CD14-positive monocyte (primary cell): ENCODE measurements at regions not wholly inside any gene's neighbourhood (a gene's known extent, or its start where the extent isn't known, plus 50 kb on each side); places are given as distances from the start of the nearest gene placed in this dataset.
A peak's percentile ranks its signal among the peaks of the same experiment; 100 is the strongest.

ENCODE experiments used
- DNase-seq, 3 donors: peaks; one replicate each; pipeline ENCODE4 v3.0.0-alpha.2; 2011 to 2022
- H2AFZ ChIP-seq: 2 replicates; pipeline ENCODE4 v1.6.0; 2012; ENCODE audit warnings: mild to moderate bottlenecking, low read depth, low read length, inconsistent platforms; ENCODE audit not compliant: insufficient read depth, poor library complexity, severe bottlenecking
- H3K27ac ChIP-seq, 2 donors: 1 replicate in 1 of 2; 2 replicates in 1 of 2; pipeline ENCODE4 v1.5.1; 2012 to 2013; ENCODE audit warnings: low read length in 2 of 2, control low read depth in 1 of 2, inconsistent platforms in 1 of 2, low read depth in 1 of 2, mild to moderate bottlenecking in 1 of 2
- H3K27me3 ChIP-seq, 2 donors: one replicate each; pipeline versions ENCODE4 v1.6.0 to v1.6.1; 2011 to 2013; ENCODE audit warnings: low read length in 2 of 2; ENCODE audit not compliant: control insufficient read depth in 2 of 2, insufficient read depth in 2 of 2
- H3K36me3 ChIP-seq, 2 donors: replicated peaks in 1 of 2; 1 replicate in 1 of 2; 2 replicates in 1 of 2; pipeline versions ENCODE4 v1.5.1 to v1.6.1; 2012 to 2013; ENCODE audit warnings: low read length in 2 of 2, control low read depth in 1 of 2, inconsistent platforms in 1 of 2, mild to moderate bottlenecking in 1 of 2; ENCODE audit not compliant: insufficient read depth in 2 of 2, control insufficient read depth in 1 of 2
- H3K4me1 ChIP-seq, 2 donors: 1 replicate in 1 of 2; 2 replicates in 1 of 2; pipeline versions ENCODE4 v1.5.1 to v1.6.1; 2012 to 2013; ENCODE audit warnings: low read length in 2 of 2, control low read depth in 1 of 2, inconsistent platforms in 1 of 2, mild to moderate bottlenecking in 1 of 2, moderate library complexity in 1 of 2; ENCODE audit not compliant: insufficient read depth in 2 of 2, control insufficient read depth in 1 of 2
- H3K4me2 ChIP-seq: replicated peaks from 2 replicates; pipeline ENCODE3; 2012; ENCODE audit warnings: low read length, moderate library complexity, mild to moderate bottlenecking; ENCODE audit not compliant: poor library complexity, severe bottlenecking; ENCODE audit errors: extremely low read depth
- H3K4me3 ChIP-seq, 3 experiments: fragments of 200-600 bp in 1 of 3; sonication (generic) in 1 of 3; replicated peaks in 1 of 3; 1 replicate in 2 of 3; 2 replicates in 1 of 3; pipeline ENCODE4 v1.5.1; 2011 to 2013; ENCODE audit warnings: low read length in 3 of 3, mild to moderate bottlenecking in 3 of 3, control low read depth in 2 of 3, low read depth in 2 of 3, inconsistent platforms in 1 of 3, moderate library complexity in 1 of 3
- H3K79me2 ChIP-seq: 2 replicates; pipeline ENCODE4 v1.6.0; 2012; ENCODE audit warnings: mild to moderate bottlenecking, control low read depth, inconsistent platforms, low read length, moderate library complexity; ENCODE audit not compliant: insufficient read depth
- H3K9ac ChIP-seq: 2 replicates; pipeline ENCODE4 v1.6.0; 2017; ENCODE audit warnings: low read length, mild to moderate bottlenecking; ENCODE audit not compliant: insufficient read depth, poor library complexity, severe bottlenecking
- H3K9me3 ChIP-seq, 2 donors: replicated peaks in 1 of 2; 1 replicate in 1 of 2; 2 replicates in 1 of 2; pipeline versions ENCODE4 v1.5.1 to v1.6.1; 2012 to 2013; ENCODE audit warnings: low read length in 2 of 2, control low read depth in 1 of 2; ENCODE audit not compliant: control insufficient read depth in 1 of 2, insufficient read depth in 1 of 2
- H4K20me1 ChIP-seq: 2 replicates; pipeline ENCODE4 v1.6.0; 2012; ENCODE audit warnings: mild to moderate bottlenecking, low read length, control low read depth, moderate library complexity; ENCODE audit not compliant: insufficient read depth
- H3K27ac Mint-ChIP-seq, 7 donors: one replicate each; pipeline ENCODE4 v1.8.0; 2020; ENCODE audit warnings: mild to moderate bottlenecking in 7 of 7, mixed read lengths in 7 of 7, moderate library complexity in 6 of 7, inconsistent platforms in 2 of 7
- H3K27me3 Mint-ChIP-seq, 3 donors: one replicate each; pipeline ENCODE4 v1.8.0; 2021 to 2022; ENCODE audit warnings: low read depth in 3 of 3, mild to moderate bottlenecking in 3 of 3, mixed read lengths in 3 of 3, moderate library complexity in 3 of 3, inconsistent platforms in 1 of 3
- H3K36me3 Mint-ChIP-seq, 2 donors: one replicate each; pipeline ENCODE4 v1.8.0; 2020; ENCODE audit warnings: mixed read lengths in 2 of 2, inconsistent platforms in 1 of 2, mild to moderate bottlenecking in 1 of 2
- H3K4me1 Mint-ChIP-seq: one replicate; pipeline ENCODE4 v1.8.0; 2020; ENCODE audit warnings: mild to moderate bottlenecking, mixed read lengths
- H3K4me3 Mint-ChIP-seq, 2 donors: one replicate each; pipeline ENCODE4 v1.8.0; 2020; ENCODE audit warnings: mild to moderate bottlenecking in 2 of 2, mixed read lengths in 2 of 2, moderate library complexity in 1 of 2
- H3K9me3 Mint-ChIP-seq, 7 donors: one replicate each; pipeline ENCODE4 v1.8.0; 2020 to 2022; ENCODE audit warnings: mixed read lengths in 7 of 7, mild to moderate bottlenecking in 6 of 7, moderate library complexity in 6 of 7, inconsistent platforms in 2 of 7
- WGBS: methylation state at CpG from one replicate; pipeline ENCODE4 v1.1.5; 2013; ENCODE audit warnings: missing lambda C conversion rate; ENCODE audit not compliant: insufficient coverage; 5-methylcytosine and 5-hydroxymethylcytosine counted together
- intact Hi-C, 2 donors: fragments of 100-400 bp; cut with micrococcal nuclease; formaldehyde crosslinking; loops; one replicate each; pipeline versions ENCODE4 v1.15.0 to v1.15.1; 2023
- TF ChIP-seq, protein P1 (sequence below): fragments of 200-600 bp; IDR thresholded peaks from one replicate; pipeline ENCODE4 v1.8.0; 2022; ENCODE audit warnings: antibody characterized with exemption, mild to moderate bottlenecking

DNA sequence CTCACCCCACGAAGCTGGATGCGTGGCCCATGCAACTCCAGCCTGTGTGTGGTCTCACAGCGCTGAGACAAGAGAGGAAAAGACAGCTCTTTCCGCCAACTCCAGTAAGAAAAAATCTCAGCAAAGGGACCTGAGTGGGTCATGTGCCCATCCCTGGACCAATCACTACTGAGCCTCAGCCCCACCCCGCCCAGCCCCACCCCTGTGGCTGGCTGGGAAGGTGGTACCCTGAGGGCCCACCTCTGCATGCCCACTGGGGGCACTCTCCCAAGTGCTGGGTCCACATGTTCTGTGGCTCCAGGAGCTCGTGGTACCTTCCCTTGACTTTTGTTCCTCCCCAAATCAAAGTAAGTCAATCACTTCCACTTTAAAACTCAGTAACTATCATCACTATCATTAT lies 105.1 kb upstream of the SMIM23 start:
- DNase-seq = no peak
- H3K4me3 Mint-ChIP-seq = no peak overlapping the region
- Histone ChIP-seq H3K4me3 (no peak overlapping the region), H4K20me1 (no peaks in the 10 kb centered on the region), H2AFZ (no peak overlapping the region), H3K9me3 (no peaks in the 10 kb centered on the region), H3K27me3 (no peaks in the 10 kb centered on the region), H3K27ac (no peak overlapping the region), H3K36me3 (no peaks in the 10 kb centered on the region), H3K4me2 (no peak overlapping the region), H3K9ac (no peak overlapping the region), H3K4me1 (peaks cover 27 to 32% of the 10 kb centered on the region in 2 donors), H3K79me2 (no peaks in the 10 kb centered on the region)
- TF ChIP-seq, protein P1, sequence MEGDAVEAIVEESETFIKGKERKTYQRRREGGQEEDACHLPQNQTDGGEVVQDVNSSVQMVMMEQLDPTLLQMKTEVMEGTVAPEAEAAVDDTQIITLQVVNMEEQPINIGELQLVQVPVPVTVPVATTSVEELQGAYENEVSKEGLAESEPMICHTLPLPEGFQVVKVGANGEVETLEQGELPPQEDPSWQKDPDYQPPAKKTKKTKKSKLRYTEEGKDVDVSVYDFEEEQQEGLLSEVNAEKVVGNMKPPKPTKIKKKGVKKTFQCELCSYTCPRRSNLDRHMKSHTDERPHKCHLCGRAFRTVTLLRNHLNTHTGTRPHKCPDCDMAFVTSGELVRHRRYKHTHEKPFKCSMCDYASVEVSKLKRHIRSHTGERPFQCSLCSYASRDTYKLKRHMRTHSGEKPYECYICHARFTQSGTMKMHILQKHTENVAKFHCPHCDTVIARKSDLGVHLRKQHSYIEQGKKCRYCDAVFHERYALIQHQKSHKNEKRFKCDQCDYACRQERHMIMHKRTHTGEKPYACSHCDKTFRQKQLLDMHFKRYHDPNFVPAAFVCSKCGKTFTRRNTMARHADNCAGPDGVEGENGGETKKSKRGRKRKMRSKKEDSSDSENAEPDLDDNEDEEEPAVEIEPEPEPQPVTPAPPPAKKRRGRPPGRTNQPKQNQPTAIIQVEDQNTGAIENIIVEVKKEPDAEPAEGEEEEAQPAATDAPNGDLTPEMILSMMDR = no peak
- peaks cover 0 to 7% (median 2%) of the 10 kb centered on the region in 3 donors for H3K27me3 Mint-ChIP-seq
- intact Hi-C loops = no loop called here
- no peaks in the 10 kb centered on the region for H3K36me3 Mint-ChIP-seq
- peak overlapping the region in 2 of 7 donors; percentile 23 to 64 for H3K27ac Mint-ChIP-seq
- peaks cover 32% of the 10 kb centered on the region for H3K4me1 Mint-ChIP-seq
- WGBS = 95% methylated on average over 3 of the region's 6 CpGs
- no peaks in the 10 kb centered on the region for H3K9me3 Mint-ChIP-seq

DNA sequence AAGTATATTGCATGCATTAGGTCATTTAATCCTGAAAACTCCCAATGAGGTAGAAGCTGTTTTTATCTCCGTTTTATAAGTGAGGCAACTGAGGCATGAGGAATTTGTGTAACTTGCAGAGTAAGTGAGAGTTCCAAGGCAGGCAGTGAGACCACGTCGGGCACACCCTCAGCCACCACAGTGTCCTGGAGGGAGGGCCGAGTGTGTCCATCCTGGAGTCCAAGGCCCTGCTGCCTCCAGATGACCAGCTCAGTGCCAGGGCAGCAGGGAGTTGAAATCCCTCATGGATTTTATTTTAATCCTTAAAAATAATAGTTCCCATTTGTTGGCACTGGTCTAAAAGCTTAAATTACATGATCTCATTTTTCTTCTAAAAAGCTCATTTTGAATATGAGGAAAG lies 104.6 kb upstream of the SMIM23 start:
- no CpG with 5 or more reads among the region's 4 CpGs for WGBS

More for the DNA sequence above, 104.6 kb upstream of the SMIM23 start:
- Mint-ChIP-seq H3K27me3 (peaks cover 0 to 7% (median 2%) of the 10 kb centered on the region in 3 donors), H3K36me3 (no peaks in the 10 kb centered on the region), H3K27ac (no peak overlapping the region), H3K4me1 (peaks cover 29% of the 10 kb centered on the region), H3K9me3 (no peaks in the 10 kb centered on the region), H3K4me3 (no peak overlapping the region)
- no peak for DNase-seq
- TF ChIP-seq, protein P1 = no peak
- Histone ChIP-seq H3K79me2 (no peaks in the 10 kb centered on the region), H3K4me2 (no peak overlapping the region), H3K27me3 (no peaks in the 10 kb centered on the region), H3K36me3 (no peaks in the 10 kb centered on the region), H3K4me3 (no peak overlapping the region), H3K4me1 (peaks cover 21 to 27% of the 10 kb centered on the region in 2 donors), H3K9ac (no peak overlapping the region), H3K27ac (peak overlapping the region in 1 of 2 donors; percentile 53), H4K20me1 (no peaks in the 10 kb centered on the region), H2AFZ (no peak overlapping the region), H3K9me3 (no peaks in the 10 kb centered on the region)
- intact Hi-C loops = no loop called here
